OCI-LY3 (cell line): ENCODE measurements at regions not wholly inside any gene's neighbourhood (a gene's known extent, or its start where the extent isn't known, plus 50 kb on each side); places are given as distances from the start of the nearest gene placed in this dataset.

Experiments used
- H2AFZ ChIP-seq: fragments of 200-600, 300-600 bp; shearing (Covaris generic); 2 replicates; pipeline ENCODE4 v1.6.0; 2014; ENCODE audit warnings: antibody characterized with exemption, low read depth, low read length
- H3K27ac ChIP-seq: fragments of 200-600, 300-600 bp; sonication (generic); 2 replicates; pipeline ENCODE4 v1.5.1; 2014; ENCODE audit warnings: mild to moderate bottlenecking, low read length, moderate library complexity, mixed read lengths
- H3K27me3 ChIP-seq: fragments of 200-600, 300-600 bp; sonication (generic); 2 replicates; pipeline ENCODE4 v1.6.1; 2014; ENCODE audit warnings: low read depth, low read length, mixed read lengths
- H3K36me3 ChIP-seq: fragments of 200-600, 300-600 bp; sonication (generic); replicated peaks from 2 replicates; pipeline ENCODE3; 2014; ENCODE audit warnings: low read depth, low read length, mixed read lengths
- H3K4me1 ChIP-seq: fragments of 300-600, 200-600 bp; sonication (generic); 2 replicates; pipeline ENCODE4 v1.6.1; 2014; ENCODE audit warnings: low read length, mixed read lengths
- H3K4me2 ChIP-seq: fragments of 200-600, 300-600 bp; sonication (generic); 2 replicates; pipeline ENCODE4 v1.6.1; 2014; ENCODE audit warnings: low read length, mixed read lengths
- H3K4me3 ChIP-seq: fragments of 300-600, 200-600 bp; sonication (generic); 2 replicates; pipeline ENCODE4 v1.5.1; 2014; ENCODE audit warnings: antibody characterized with exemption, mild to moderate bottlenecking, low read length, moderate library complexity
- H3K79me2 ChIP-seq: fragments of 300-600, 200-600 bp; shearing (Covaris generic); 2 replicates; pipeline ENCODE4 v1.6.1; 2014; ENCODE audit warnings: mild to moderate bottlenecking, low read length, mixed read lengths
- H3K9ac ChIP-seq: fragments of 300-600, 200-600 bp; shearing (Covaris generic); 2 replicates; pipeline ENCODE4 v1.6.0; 2014; ENCODE audit warnings: mild to moderate bottlenecking, low read length, moderate library complexity
- H3K9me3 ChIP-seq: fragments of 200-600, 300-600 bp; shearing (Covaris generic); 2 replicates; pipeline ENCODE4 v1.6.1; 2014; ENCODE audit warnings: low read length, mixed read lengths; ENCODE audit not compliant: insufficient read depth
- H4K20me1 ChIP-seq: fragments of 200-600, 300-600 bp; sonication (generic); 2 replicates; pipeline ENCODE4 v1.6.1; 2016; ENCODE audit warnings: low read length, mixed read lengths; ENCODE audit not compliant: insufficient read depth
- EZH2phosphoT487 ChIP-seq: fragments of 200-600 bp; shearing (Covaris generic); IDR thresholded peaks from 2 replicates; pipeline ENCODE4 v1.6.1; 2018; ENCODE audit warnings: antibody characterized with exemption, mixed run types, low read depth
- TF ChIP-seq, protein P1 (sequence below): fragments of 200-600, 300-600 bp; sonication (generic); IDR thresholded peaks from 2 replicates; pipeline ENCODE4 v1.5.1; 2014; ENCODE audit warnings: antibody characterized with exemption, low read length, low read depth

DNA sequence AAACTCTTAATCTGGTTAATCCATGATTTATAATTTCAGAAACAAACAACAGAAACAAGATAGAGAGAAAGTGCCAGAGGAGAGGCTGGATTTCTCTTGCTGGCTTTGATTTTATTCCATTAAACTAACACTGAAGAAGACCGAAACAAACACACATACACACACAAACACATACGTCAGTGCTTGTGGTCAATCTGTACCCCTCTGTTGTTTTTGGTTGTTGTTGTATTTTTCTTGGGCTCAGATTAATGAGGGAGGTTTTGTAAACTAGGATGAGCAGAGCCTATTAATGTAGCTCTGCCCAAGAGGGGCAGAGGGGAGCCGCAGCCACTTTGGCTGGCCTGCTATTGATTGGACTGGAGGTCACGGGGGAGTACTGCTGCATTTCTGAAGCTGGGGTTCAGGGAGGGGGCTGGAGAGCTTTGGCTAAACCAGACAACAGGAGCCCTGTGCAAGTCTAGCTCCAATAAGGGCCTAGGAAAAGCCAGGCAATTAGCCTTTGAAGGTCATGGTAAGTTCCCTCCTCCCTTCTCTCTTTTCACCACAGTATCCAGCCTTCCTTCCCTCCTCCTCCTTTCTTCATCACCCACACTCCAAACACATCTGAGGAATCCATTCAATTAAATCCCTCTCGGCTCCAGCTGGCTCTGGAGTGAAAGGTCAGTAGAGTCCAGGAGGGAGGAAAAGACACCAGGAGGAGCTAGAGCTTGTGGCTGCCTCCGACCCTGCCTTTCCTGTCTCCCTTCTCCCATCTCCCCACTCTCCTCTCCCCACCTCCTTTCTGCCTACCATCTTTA lies 344.1 kb upstream of the LMO3 start:
- Histone ChIP-seq H3K27ac (no peak overlapping the region), H3K4me3 (no peak overlapping the region), H3K27me3 (no peaks in the 10 kb centered on the region), H3K9me3 (no peaks in the 10 kb centered on the region), H3K4me1 (peaks cover 2% of the 10 kb centered on the region), H3K9ac (no peak overlapping the region), H3K4me2 (no peak overlapping the region), H4K20me1 (no peaks in the 10 kb centered on the region), H3K79me2 (no peaks in the 10 kb centered on the region), H2AFZ (no peak overlapping the region), H3K36me3 (no peaks in the 10 kb centered on the region)
- no peak for TF ChIP-seq EZH2phosphoT487
- TF ChIP-seq, protein P1, sequence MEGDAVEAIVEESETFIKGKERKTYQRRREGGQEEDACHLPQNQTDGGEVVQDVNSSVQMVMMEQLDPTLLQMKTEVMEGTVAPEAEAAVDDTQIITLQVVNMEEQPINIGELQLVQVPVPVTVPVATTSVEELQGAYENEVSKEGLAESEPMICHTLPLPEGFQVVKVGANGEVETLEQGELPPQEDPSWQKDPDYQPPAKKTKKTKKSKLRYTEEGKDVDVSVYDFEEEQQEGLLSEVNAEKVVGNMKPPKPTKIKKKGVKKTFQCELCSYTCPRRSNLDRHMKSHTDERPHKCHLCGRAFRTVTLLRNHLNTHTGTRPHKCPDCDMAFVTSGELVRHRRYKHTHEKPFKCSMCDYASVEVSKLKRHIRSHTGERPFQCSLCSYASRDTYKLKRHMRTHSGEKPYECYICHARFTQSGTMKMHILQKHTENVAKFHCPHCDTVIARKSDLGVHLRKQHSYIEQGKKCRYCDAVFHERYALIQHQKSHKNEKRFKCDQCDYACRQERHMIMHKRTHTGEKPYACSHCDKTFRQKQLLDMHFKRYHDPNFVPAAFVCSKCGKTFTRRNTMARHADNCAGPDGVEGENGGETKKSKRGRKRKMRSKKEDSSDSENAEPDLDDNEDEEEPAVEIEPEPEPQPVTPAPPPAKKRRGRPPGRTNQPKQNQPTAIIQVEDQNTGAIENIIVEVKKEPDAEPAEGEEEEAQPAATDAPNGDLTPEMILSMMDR, result no peak

DNA sequence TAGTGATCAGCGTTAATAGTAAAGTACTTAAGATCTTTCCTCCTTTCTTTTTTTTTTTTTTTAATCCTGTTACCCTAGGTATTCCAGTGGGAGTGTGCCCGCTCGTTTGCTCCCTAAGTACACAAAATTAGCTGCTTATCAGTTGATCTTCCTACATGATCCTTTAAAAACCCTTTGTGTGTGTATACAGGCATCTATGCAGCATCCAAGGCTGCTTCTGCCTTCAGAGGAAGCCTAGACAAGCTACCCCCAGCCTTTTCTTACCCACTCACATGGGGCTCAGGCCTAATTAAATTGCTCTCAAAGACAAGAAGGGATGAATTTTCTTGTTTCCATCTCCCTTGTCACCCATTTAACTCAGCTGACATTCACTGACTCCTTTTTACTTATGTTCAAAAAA lies 343.4 kb upstream of the LMO3 start:
- Histone ChIP-seq H3K27me3 (no peaks in the 10 kb centered on the region), H3K9ac (no peak overlapping the region), H4K20me1 (no peaks in the 10 kb centered on the region), H3K27ac (no peak overlapping the region), H3K4me3 (no peak overlapping the region), H3K36me3 (no peaks in the 10 kb centered on the region), H3K9me3 (no peaks in the 10 kb centered on the region), H2AFZ (no peak overlapping the region), H3K79me2 (no peaks in the 10 kb centered on the region), H3K4me1 (no peaks in the 10 kb centered on the region), H3K4me2 (no peak overlapping the region)
- TF ChIP-seq EZH2phosphoT487, result no peak
- TF ChIP-seq, protein P1, result no peak

DNA sequence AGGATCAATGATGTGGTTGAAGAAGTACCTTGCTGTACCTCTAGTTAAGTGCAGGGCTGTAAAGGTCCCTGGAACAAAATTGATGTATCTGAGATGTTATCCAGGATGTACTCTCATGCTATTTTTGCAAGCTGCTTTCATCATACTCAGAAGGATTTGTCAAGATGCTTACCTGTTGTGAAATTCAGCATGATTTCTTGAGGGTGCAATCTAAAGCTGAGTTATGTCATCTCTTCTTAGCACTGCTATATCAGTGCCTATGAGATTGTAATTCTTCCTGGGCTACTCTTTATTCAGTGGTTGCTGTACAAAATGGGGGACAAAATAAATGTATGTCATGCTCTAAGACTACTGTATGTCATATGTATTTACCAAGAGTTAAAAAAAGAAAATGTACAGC lies 340.7 kb upstream of the LMO3 start:
- Histone ChIP-seq H3K27me3 (no peaks in the 10 kb centered on the region), H3K27ac (no peak overlapping the region), H3K9ac (no peak overlapping the region), H3K4me1 (no peaks in the 10 kb centered on the region), H2AFZ (no peak overlapping the region), H3K79me2 (no peaks in the 10 kb centered on the region), H4K20me1 (no peaks in the 10 kb centered on the region), H3K36me3 (no peaks in the 10 kb centered on the region), H3K9me3 (no peaks in the 10 kb centered on the region), H3K4me3 (no peak overlapping the region), H3K4me2 (no peak overlapping the region)
- no peak for TF ChIP-seq EZH2phosphoT487
- TF ChIP-seq, protein P1, result no peak

DNA sequence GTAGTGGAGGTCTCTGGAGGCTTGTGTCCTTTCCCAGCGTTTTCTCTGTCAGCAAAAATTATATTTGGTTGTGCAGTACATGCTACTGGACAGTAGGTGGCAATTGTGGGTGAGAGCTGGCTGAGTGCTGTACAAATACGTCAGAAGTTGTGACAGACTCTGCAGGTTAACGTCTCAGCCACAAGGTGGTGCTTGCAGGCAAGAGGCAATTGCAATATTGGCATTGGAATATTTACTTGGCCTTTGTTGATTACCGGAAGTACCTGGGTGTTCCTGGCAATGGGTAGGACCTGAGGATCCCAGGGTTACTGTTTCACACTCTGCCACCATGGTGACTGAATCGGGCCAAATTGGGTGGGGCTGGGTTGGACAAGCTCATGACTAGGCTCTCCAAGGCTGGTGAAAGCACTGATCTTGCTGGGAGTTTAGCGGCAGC lies 333.9 kb upstream of the LMO3 start:
- Histone ChIP-seq H3K9ac (no peak overlapping the region), H3K79me2 (no peaks in the 10 kb centered on the region), H4K20me1 (no peaks in the 10 kb centered on the region), H3K27me3 (no peaks in the 10 kb centered on the region), H3K4me3 (no peak overlapping the region), H3K36me3 (no peaks in the 10 kb centered on the region), H3K4me1 (no peaks in the 10 kb centered on the region), H3K27ac (no peak overlapping the region), H2AFZ (peak overlapping the region; percentile 91), H3K9me3 (no peaks in the 10 kb centered on the region), H3K4me2 (no peak overlapping the region)
- TF ChIP-seq EZH2phosphoT487, result no peak
- TF ChIP-seq, protein P1, result peak; percentile 86
